ENCODE measurements at regions not wholly inside any gene's neighbourhood (a gene's known extent, or its start where the extent isn't known, plus 50 kb on each side); places are given as distances from the start of the nearest gene placed in this dataset.
A peak's percentile ranks its signal among the peaks of the same experiment; 100 is the strongest.

DNA sequence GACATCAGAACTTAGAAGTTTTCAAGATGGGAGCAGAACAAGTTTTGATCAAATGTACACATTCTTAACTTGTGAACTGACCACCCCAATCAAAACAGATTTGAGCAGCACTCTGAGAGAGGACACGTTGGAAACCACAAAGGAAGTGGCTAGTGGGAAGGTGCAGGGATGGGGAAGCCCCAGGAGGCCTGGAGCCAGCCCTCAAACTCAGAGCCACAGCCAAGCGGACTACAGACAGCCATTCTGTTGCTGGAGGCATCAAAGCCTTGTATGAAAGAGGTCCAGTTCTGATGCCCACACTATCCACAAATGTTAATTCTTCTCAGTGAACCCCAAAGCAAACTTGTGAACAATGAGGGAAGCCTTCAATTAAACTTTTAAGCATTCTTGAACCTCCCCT is 143.6 kb upstream of the RAB4A start:
- Histone ChIP-seq H3K4me3 (no peak overlapping the region), H3K9me3 (no peaks in the 10 kb centered on the region), H3K36me3 (no peaks in the 10 kb centered on the region), H3K27me3 (no peaks in the 10 kb centered on the region), H3K27ac (peak overlapping the region in 1 of 3 donors; percentile 97), H3K4me1 (peaks cover 0 to 54% (median 22%) of the 10 kb centered on the region in 4 donors)
- 9% methylated on average over 1 of the region's 2 CpGs for WGBS (ENCODE audit: insufficient coverage, low coverage, low lambda C conversion rate, missing lambda C conversion rate)
- TF ChIP-seq, protein P1, sequence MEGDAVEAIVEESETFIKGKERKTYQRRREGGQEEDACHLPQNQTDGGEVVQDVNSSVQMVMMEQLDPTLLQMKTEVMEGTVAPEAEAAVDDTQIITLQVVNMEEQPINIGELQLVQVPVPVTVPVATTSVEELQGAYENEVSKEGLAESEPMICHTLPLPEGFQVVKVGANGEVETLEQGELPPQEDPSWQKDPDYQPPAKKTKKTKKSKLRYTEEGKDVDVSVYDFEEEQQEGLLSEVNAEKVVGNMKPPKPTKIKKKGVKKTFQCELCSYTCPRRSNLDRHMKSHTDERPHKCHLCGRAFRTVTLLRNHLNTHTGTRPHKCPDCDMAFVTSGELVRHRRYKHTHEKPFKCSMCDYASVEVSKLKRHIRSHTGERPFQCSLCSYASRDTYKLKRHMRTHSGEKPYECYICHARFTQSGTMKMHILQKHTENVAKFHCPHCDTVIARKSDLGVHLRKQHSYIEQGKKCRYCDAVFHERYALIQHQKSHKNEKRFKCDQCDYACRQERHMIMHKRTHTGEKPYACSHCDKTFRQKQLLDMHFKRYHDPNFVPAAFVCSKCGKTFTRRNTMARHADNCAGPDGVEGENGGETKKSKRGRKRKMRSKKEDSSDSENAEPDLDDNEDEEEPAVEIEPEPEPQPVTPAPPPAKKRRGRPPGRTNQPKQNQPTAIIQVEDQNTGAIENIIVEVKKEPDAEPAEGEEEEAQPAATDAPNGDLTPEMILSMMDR (IDR thresholded peaks at IDR 0.05) = no peak
- no peak for TF ChIP-seq POLR2A (IDR thresholded peaks at IDR 0.05)
- intact Hi-C loops (cut with DNase I) = no loop called here
- peak in 1 of 3 donors; percentile 60 for DNase-seq
- ATAC-seq = peak in 1 of 4 donors; percentile 7

DNA sequence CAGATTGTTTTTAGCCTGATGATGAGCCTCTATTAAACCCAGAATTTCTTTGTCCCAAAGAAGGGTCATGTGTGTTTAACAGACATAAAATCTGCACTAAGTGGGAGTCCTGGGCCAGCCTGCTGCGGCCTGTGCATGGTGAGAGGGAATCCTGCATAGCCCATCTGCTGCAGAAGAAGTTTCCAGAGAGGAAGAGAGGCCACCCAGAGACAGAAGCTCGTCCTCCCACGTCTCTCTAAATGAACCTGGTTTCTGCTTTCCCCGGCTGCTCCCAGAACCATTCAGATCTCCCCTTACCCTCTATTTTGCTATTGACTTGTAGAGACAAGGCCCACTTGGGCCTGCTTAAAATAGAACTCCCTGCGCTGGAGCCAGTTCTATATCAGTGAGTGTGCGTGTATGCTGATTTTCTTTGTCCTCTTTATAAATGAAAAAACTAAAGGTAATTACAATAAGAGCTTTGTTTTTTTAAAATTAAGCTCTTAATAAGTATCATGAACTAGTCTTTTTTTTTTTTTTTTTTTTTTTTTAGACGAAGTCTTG is 142.8 kb upstream of the RAB4A start:
- Histone ChIP-seq H3K9me3 (no peaks in the 10 kb centered on the region), H3K4me3 (no peak overlapping the region), H3K27me3 (no peaks in the 10 kb centered on the region), H3K36me3 (no peaks in the 10 kb centered on the region), H3K4me1 (peaks cover 0 to 58% (median 23%) of the 10 kb centered on the region in 4 donors), H3K27ac (peak overlapping the region in 1 of 3 donors; percentile 97)
- no peak for ATAC-seq
- no peak for TF ChIP-seq POLR2A (IDR thresholded peaks at IDR 0.05)
- TF ChIP-seq, protein P1 (IDR thresholded peaks at IDR 0.05) = no peak
- 90% methylated on average over 4 of the region's 7 CpGs for WGBS (ENCODE audit: insufficient coverage, low coverage, low lambda C conversion rate, missing lambda C conversion rate)
- no peak for DNase-seq
- intact Hi-C loops (cut with DNase I) = no loop called here

DNA sequence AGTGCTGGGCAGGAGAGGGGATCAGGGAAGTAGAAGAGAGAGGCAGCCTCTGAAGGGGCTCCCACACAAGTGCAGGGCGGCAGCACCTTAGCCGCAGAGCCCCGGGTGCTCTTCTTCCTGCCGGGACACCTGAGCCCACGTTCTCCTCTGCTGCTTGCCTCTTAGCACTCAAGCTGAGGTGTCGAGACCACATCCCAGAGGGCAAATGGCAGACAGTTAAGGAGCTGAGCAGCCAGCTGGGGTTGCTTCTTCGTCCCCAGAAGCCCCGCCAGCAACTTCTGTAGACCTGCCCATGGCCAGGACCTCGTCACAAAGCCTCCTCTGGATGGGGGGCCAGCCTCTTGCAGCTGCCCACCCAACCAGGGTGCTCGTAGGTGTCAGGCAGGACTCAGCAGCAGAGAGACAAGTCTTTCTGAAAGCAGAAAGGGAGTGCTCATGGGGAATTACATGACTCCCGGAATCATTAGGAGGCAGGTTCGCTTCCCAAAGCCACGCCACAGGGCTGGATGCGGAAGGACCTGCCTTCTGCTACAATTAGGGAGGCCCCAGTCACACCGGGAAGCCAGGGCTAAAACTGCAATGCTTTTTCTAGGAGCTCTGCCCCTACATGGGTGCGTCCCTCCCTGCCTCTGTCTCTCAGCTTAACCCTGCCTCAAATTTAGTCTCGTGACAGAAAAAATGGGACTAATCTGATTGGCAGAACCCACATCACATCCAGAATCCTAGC is 141.4 kb upstream of the RAB4A start:
- DNase-seq (no peak), ATAC-seq (no peak)
- Histone ChIP-seq H3K27me3 (no peaks in the 10 kb centered on the region), H3K36me3 (no peaks in the 10 kb centered on the region), H3K27ac (peak overlapping the region; percentile 69 to 97 (median 96)), H3K4me3 (no peak overlapping the region), H3K4me1 (peaks cover 0 to 48% (median 20%) of the 10 kb centered on the region in 4 donors), H3K9me3 (no peaks in the 10 kb centered on the region)
- intact Hi-C loops (cut with DNase I) = no loop called here
- TF ChIP-seq POLR2A (IDR thresholded peaks at IDR 0.05) = no peak
- TF ChIP-seq, protein P1 (IDR thresholded peaks at IDR 0.05) = no peak
- 57% methylated on average over 9 of the region's 17 CpGs for WGBS (ENCODE audit: insufficient coverage, low coverage, low lambda C conversion rate, missing lambda C conversion rate)

DNA sequence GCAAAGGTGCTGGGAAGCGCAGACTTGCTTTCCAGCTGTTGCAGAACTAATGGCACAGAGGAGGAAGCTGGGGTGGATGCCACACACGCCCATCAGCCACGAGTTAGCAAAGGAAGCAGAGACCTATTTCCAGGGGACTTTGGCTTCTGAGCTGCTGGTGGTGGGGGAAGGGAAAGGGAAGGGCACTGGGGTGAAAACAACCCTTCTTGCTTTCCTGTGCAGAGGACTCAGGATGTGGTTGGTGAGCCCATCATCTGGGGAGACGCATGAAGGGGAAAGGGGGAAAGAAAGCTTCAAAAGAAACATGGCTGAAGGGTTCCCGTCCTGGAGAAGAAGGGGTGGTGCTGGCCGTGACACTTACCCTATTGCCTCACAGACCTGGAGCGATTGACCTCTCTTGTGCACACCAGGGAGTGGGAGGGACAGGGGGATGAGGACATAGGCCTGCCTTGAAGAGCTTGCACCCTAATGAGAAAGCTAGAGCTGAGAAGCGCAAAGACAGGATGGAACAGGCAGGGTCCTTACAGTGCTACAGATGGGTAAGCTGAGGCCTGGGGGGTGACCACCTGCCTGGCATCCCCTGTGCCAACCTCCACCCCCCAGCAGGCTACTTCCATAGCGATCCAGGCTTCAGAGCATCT is 140.8 kb upstream of the RAB4A start:
- peaks cover 0 to 46% (median 20%) of the 10 kb centered on the region in 4 donors for H3K4me1 ChIP-seq
- TF ChIP-seq POLR2A (IDR thresholded peaks at IDR 0.05) = peak; percentile 21
- TF ChIP-seq, protein P1 (IDR thresholded peaks at IDR 0.05) = no peak
- intact Hi-C loops (cut with DNase I) = no loop called here
- no peaks in the 10 kb centered on the region for H3K9me3 ChIP-seq
- peak overlapping the region in 1 of 3 donors; percentile 26 for H3K4me3 ChIP-seq
- 19% methylated on average over 7 of the region's 9 CpGs for WGBS (ENCODE audit: insufficient coverage, low coverage, low lambda C conversion rate, missing lambda C conversion rate)
- peak; percentile 84 to 91 (median 87) for ATAC-seq
- peak; percentile 58 to 88 (median 83) for DNase-seq
- peak overlapping the region; percentile 69 to 97 (median 96) for H3K27ac ChIP-seq
- H3K36me3 ChIP-seq = no peaks in the 10 kb centered on the region
- no peaks in the 10 kb centered on the region for H3K27me3 ChIP-seq

Data from right lobe of liver (tissue), 6 donors.